LNCaP clone FGC (cell line): ENCODE measurements at regions not wholly inside any gene's neighbourhood (a gene's known extent, or its start where the extent isn't known, plus 50 kb on each side); places are given as distances from the start of the nearest gene placed in this dataset.

Experiments used
- DNase-seq: peaks from one replicate; pipeline ENCODE4 v3.0.0-alpha.2; 2011; ENCODE audit warnings: low read depth
- H3K4me3 ChIP-seq: 2 replicates; pipeline ENCODE4 v1.5.1; 2011; ENCODE audit warnings: mild to moderate bottlenecking, low read depth, low read length, control low read depth
- TF ChIP-seq, protein P1 (sequence below): IDR thresholded peaks from 2 replicates; pipeline ENCODE4 v1.5.1; 2012; ENCODE audit warnings: mild to moderate bottlenecking; ENCODE audit not compliant: control insufficient read depth, insufficient read depth; ENCODE audit errors: extremely low read depth

GRCh38 chr10:130835068-130835467, 476.5 kb downstream of the TCERG1L start:
- TF ChIP-seq, protein P1, sequence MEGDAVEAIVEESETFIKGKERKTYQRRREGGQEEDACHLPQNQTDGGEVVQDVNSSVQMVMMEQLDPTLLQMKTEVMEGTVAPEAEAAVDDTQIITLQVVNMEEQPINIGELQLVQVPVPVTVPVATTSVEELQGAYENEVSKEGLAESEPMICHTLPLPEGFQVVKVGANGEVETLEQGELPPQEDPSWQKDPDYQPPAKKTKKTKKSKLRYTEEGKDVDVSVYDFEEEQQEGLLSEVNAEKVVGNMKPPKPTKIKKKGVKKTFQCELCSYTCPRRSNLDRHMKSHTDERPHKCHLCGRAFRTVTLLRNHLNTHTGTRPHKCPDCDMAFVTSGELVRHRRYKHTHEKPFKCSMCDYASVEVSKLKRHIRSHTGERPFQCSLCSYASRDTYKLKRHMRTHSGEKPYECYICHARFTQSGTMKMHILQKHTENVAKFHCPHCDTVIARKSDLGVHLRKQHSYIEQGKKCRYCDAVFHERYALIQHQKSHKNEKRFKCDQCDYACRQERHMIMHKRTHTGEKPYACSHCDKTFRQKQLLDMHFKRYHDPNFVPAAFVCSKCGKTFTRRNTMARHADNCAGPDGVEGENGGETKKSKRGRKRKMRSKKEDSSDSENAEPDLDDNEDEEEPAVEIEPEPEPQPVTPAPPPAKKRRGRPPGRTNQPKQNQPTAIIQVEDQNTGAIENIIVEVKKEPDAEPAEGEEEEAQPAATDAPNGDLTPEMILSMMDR: no peak
- no peak for DNase-seq
- H3K4me3 ChIP-seq: no peak overlapping the region

- no peak for DNase-seq
- no peak overlapping the region for H3K4me3 ChIP-seq
These were observed 475.2 kb downstream of the TCERG1L start for GRCh38 chr10:130836344-130836743.

GRCh38 chr10:130843051-130843653, 468.4 kb downstream of the TCERG1L start:
- TF ChIP-seq, protein P1: no peak
- H3K4me3 ChIP-seq: no peak overlapping the region
- DNase-seq: no peak

More at GRCh38 chr10:130836344-130836743, 475.2 kb downstream of the TCERG1L start:
- TF ChIP-seq, protein P1: no peak

GRCh38 chr10:130844310-130844709, 467.2 kb downstream of the TCERG1L start:
- no peak overlapping the region for H3K4me3 ChIP-seq
- DNase-seq: no peak
- TF ChIP-seq, protein P1: no peak

- no peak overlapping the region for H3K4me3 ChIP-seq
- TF ChIP-seq, protein P1: no peak
- DNase-seq: no peak
These were observed 464.4 kb downstream of the TCERG1L start for GRCh38 chr10:130847170-130847569.

DNA sequence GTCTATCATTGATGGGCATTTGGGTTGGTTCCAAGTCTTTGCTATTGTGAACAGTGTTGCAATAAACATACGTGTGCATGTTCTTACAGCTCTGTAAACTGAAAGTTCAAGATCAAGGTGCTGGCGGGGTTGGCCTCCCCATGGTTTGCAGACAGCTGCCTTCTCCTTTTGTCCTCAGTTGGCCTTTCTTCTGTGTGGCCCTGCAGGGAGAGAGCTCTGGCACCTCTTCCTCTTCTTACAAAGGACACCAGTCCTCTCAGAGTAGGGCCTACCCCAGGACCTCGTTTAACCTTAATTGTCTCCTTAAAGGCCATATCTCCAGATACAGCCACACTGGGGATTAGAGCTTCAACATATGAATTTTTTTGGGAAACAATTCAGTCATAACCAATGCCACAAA, 462.7 kb downstream of the TCERG1L start:
- DNase-seq: no peak
- TF ChIP-seq, protein P1: no peak

DNA sequence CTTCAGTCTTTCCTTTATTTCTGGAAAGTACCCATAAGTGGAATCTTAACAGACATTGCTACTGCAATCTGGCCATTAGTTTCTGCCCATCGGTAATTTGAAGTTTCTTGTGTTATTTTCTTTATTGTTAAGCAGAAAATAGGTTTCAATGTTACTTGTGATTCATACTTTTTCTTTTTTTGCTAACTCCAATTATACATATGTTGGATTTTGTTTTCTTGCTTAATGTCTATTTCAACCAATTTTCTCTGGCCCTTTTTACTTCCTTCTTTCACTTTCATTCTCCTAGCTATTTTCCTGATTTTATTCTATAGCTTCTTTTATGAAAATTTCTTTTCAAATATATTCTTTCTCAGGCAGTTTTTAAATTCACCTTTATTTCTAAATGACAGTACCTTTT, 457.4 kb downstream of the TCERG1L start:
- TF ChIP-seq, protein P1: no peak
- no peak for DNase-seq
- H3K4me3 ChIP-seq: no peak overlapping the region

More for the DNA sequence above, 462.7 kb downstream of the TCERG1L start:
- H3K4me3 ChIP-seq: no peak overlapping the region
